ENCODE measurements at regions not wholly inside any gene's neighbourhood (a gene's known extent, or its start where the extent isn't known, plus 50 kb on each side); places are given as distances from the start of the nearest gene placed in this dataset.

GRCh38 chr19:33998739-33999345 lies 173.5 kb upstream of the LSM14A start:
- Histone ChIP-seq H3K27me3 (ENCODE audit: control insufficient read depth, extremely low read depth, insufficient read depth, low read length) (no peaks in the 10 kb centered on the region), H3K9ac (ENCODE audit: control insufficient read depth, extremely low read depth, insufficient read depth, low read length) (no peak overlapping the region), H3K4me2 (ENCODE audit: control insufficient read depth, extremely low read depth, insufficient read depth, low read depth, low read length) (no peak overlapping the region), H4K20me1 (ENCODE audit: control insufficient read depth, extremely low read depth, insufficient read depth, low read length) (no peaks in the 10 kb centered on the region), H3K79me2 (ENCODE audit: control insufficient read depth, insufficient read depth, low read length) (no peaks in the 10 kb centered on the region), H2AFZ (ENCODE audit: control insufficient read depth, low read length) (no peak overlapping the region), H3K4me1 (ENCODE audit: control insufficient read depth, extremely low read depth, insufficient read depth, low read length) (no peaks in the 10 kb centered on the region), H3K9me1 (ENCODE audit: control insufficient read depth, extremely low read depth, insufficient read depth, low read length) (no peaks in the 10 kb centered on the region), H3K4me3 (ENCODE audit: control insufficient read depth in 2 of 3, extremely low read depth in 1 of 3, insufficient read depth in 2 of 3, low read depth in 1 of 3, low read length in 3 of 3) (no peak overlapping the region), H3K36me3 (ENCODE audit: control insufficient read depth in 2 of 2, extremely low read depth in 1 of 2, insufficient read depth in 2 of 2, low read length in 2 of 2) (no peaks in the 10 kb centered on the region), H3K9me3 (ENCODE audit: control insufficient read depth, low read depth, low read length) (no peaks in the 10 kb centered on the region), H3K27ac (ENCODE audit: control insufficient read depth, insufficient read depth, low read length) (no peak overlapping the region)
- dilution Hi-C loops (cut with MboI; ENCODE audit: extremely low pct_ligation_motif_present, low sequenced_read_pairs) = no loop called here
- DNase-seq (ENCODE audit: low read depth, low spot score) (no peak), FAIRE-seq (no peak)
- TF ChIP-seq EZH2 (IDR thresholded peaks at IDR 0.05; ENCODE audit: low read length) = no peak
- peak in 2 of 3 experiments; percentile 14 to 16 for TF ChIP-seq CTCF (optimal IDR thresholded peaks at IDR 0.05 in 1 of 3, IDR thresholded peaks at IDR 0.05 in 1 of 3, conservative IDR thresholded peaks at IDR 0.05 in 1 of 3; ENCODE audit: extremely low read depth in 1 of 3, insufficient read depth in 2 of 3, low read length in 3 of 3)

- Histone ChIP-seq H3K27ac (ENCODE audit: control insufficient read depth, insufficient read depth, low read length) (no peak overlapping the region), H3K4me2 (ENCODE audit: control insufficient read depth, extremely low read depth, insufficient read depth, low read depth, low read length) (no peak overlapping the region), H3K36me3 (ENCODE audit: control insufficient read depth in 2 of 2, extremely low read depth in 1 of 2, insufficient read depth in 2 of 2, low read length in 2 of 2) (no peaks in the 10 kb centered on the region), H3K4me3 (ENCODE audit: control insufficient read depth in 2 of 3, extremely low read depth in 1 of 3, insufficient read depth in 2 of 3, low read depth in 1 of 3, low read length in 3 of 3) (no peak overlapping the region), H3K27me3 (ENCODE audit: control insufficient read depth, extremely low read depth, insufficient read depth, low read length) (no peaks in the 10 kb centered on the region), H3K9me3 (ENCODE audit: control insufficient read depth, low read depth, low read length) (no peaks in the 10 kb centered on the region), H4K20me1 (ENCODE audit: control insufficient read depth, extremely low read depth, insufficient read depth, low read length) (no peaks in the 10 kb centered on the region), H3K4me1 (ENCODE audit: control insufficient read depth, extremely low read depth, insufficient read depth, low read length) (no peaks in the 10 kb centered on the region), H3K9me1 (ENCODE audit: control insufficient read depth, extremely low read depth, insufficient read depth, low read length) (no peaks in the 10 kb centered on the region), H2AFZ (ENCODE audit: control insufficient read depth, low read length) (no peak overlapping the region), H3K79me2 (ENCODE audit: control insufficient read depth, insufficient read depth, low read length) (no peaks in the 10 kb centered on the region), H3K9ac (ENCODE audit: control insufficient read depth, extremely low read depth, insufficient read depth, low read length) (no peak overlapping the region)
- DNase-seq (ENCODE audit: low read depth, low spot score) (no peak), FAIRE-seq (no peak)
- dilution Hi-C loops (cut with MboI; ENCODE audit: extremely low pct_ligation_motif_present, low sequenced_read_pairs) = no loop called here
- TF ChIP-seq CTCF (optimal IDR thresholded peaks at IDR 0.05 in 1 of 3, IDR thresholded peaks at IDR 0.05 in 1 of 3, conservative IDR thresholded peaks at IDR 0.05 in 1 of 3; ENCODE audit: extremely low read depth in 1 of 3, insufficient read depth in 2 of 3, low read length in 3 of 3) = no peak
- no peak for TF ChIP-seq EZH2 (IDR thresholded peaks at IDR 0.05; ENCODE audit: low read length)
Measured at GRCh38 chr19:34017024-34017423, 155.3 kb upstream of the LSM14A start.
